ENCODE measurements at regions not wholly inside any gene's neighbourhood (a gene's known extent, or its start where the extent isn't known, plus 50 kb on each side); places are given as distances from the start of the nearest gene placed in this dataset.

- TF ChIP-seq, protein P1, sequence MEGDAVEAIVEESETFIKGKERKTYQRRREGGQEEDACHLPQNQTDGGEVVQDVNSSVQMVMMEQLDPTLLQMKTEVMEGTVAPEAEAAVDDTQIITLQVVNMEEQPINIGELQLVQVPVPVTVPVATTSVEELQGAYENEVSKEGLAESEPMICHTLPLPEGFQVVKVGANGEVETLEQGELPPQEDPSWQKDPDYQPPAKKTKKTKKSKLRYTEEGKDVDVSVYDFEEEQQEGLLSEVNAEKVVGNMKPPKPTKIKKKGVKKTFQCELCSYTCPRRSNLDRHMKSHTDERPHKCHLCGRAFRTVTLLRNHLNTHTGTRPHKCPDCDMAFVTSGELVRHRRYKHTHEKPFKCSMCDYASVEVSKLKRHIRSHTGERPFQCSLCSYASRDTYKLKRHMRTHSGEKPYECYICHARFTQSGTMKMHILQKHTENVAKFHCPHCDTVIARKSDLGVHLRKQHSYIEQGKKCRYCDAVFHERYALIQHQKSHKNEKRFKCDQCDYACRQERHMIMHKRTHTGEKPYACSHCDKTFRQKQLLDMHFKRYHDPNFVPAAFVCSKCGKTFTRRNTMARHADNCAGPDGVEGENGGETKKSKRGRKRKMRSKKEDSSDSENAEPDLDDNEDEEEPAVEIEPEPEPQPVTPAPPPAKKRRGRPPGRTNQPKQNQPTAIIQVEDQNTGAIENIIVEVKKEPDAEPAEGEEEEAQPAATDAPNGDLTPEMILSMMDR (IDR thresholded peaks at IDR 0.05), result no peak
- TF ChIP-seq EP300 (IDR thresholded peaks at IDR 0.05; ENCODE audit: low read depth), result no peak
- no peak for TF ChIP-seq POLR2A (IDR thresholded peaks at IDR 0.05)
Observed at GRCh38 chr2:12852135-12852534, 135.4 kb downstream of the TRIB2 start.
